NB4 (cell line): ENCODE measurements at regions not wholly inside any gene's neighbourhood (a gene's known extent, or its start where the extent isn't known, plus 50 kb on each side); places are given as distances from the start of the nearest gene placed in this dataset.

Experiments
- DNase-seq: peaks from one replicate; pipeline ENCODE4 v3.0.0; 2010; ENCODE audit warnings: low read depth
- H3K4me3 ChIP-seq: one replicate; pipeline ENCODE4 v1.5.1; 2011; ENCODE audit warnings: mild to moderate bottlenecking, low read depth, low read length, moderate library complexity
- CTCF ChIP-seq: IDR thresholded peaks from one replicate; pipeline ENCODE4 v1.5.1; 2012; ENCODE audit warnings: low read depth, low read length
- MAX ChIP-seq: IDR thresholded peaks from 2 replicates; pipeline ENCODE4 v1.6.1; 2011; ENCODE audit warnings: low read depth, low read length
- MYC ChIP-seq: IDR thresholded peaks from 2 replicates; pipeline ENCODE4 v1.6.1; 2011; ENCODE audit warnings: low read depth, low read length
- POLR2A ChIP-seq: IDR thresholded peaks from 2 replicates; pipeline ENCODE4 v1.6.1; 2011; ENCODE audit warnings: mild to moderate bottlenecking; ENCODE audit not compliant: insufficient read length; ENCODE audit errors: extremely low read depth

- no peak for TF ChIP-seq MAX
- no peak for TF ChIP-seq POLR2A
- no peak for TF ChIP-seq CTCF
- no peak for TF ChIP-seq MYC
- H3K4me3 ChIP-seq = no peak overlapping the region
- no peak for DNase-seq
Observed at GRCh38 chr5:170441393-170441784, 52.2 kb upstream of the KCNMB1 start.

GRCh38 chr5:170440771-170441392 is 51.7 kb upstream of the KCNMB1 start:
- TF ChIP-seq MYC = no peak
- no peak for TF ChIP-seq POLR2A
- TF ChIP-seq MAX = no peak
- no peak for TF ChIP-seq CTCF
- DNase-seq = no peak
- H3K4me3 ChIP-seq = no peak overlapping the region

- no peak for DNase-seq
- TF ChIP-seq MYC (no peak), CTCF (no peak), MAX (no peak), POLR2A (no peak)
- no peak overlapping the region for H3K4me3 ChIP-seq
Observed at GRCh38 chr5:170439944-170440269, 50.7 kb upstream of the KCNMB1 start.

- no peak for DNase-seq
- H3K4me3 ChIP-seq = no peak overlapping the region
- no peak for TF ChIP-seq MYC
- TF ChIP-seq CTCF = no peak
- no peak for TF ChIP-seq POLR2A
- no peak for TF ChIP-seq MAX
Observed at GRCh38 chr5:170439223-170439943, 50.2 kb upstream of the KCNMB1 start.
